Stomach (tissue), 4 donors: ENCODE measurements at regions not wholly inside any gene's neighbourhood (a gene's known extent, or its start where the extent isn't known, plus 50 kb on each side); places are given as distances from the start of the nearest gene placed in this dataset.

Experiments used
- CTCF ChIP-seq, 7 experiments: fragments of 450-650 bp in 4 of 7; fragments of 200-600 bp in 3 of 7; sonication (generic) in 3 of 7; IDR thresholded peaks; one replicate each; pipeline ENCODE4 v1.5.1; 2016 to 2019; ENCODE audit warnings: antibody characterized with exemption in 7 of 7, control low read depth in 2 of 7, mild to moderate bottlenecking in 1 of 7
- POLR2A ChIP-seq, 4 donors: fragments of 450-650 bp; IDR thresholded peaks; one replicate each; pipeline ENCODE4 v1.6.1; 2016; ENCODE audit warnings: antibody characterized with exemption in 4 of 4, control low read depth in 2 of 4, mild to moderate bottlenecking in 1 of 4, moderate library complexity in 1 of 4

GRCh38 chr11:115710426-115710825, 206.2 kb upstream of the CADM1 start:
- TF ChIP-seq CTCF (IDR thresholded peaks at IDR 0.05) (no peak), POLR2A (IDR thresholded peaks at IDR 0.05) (no peak)
